NCI-H1048 (cell line): ENCODE measurements at regions not wholly inside any gene's neighbourhood (a gene's known extent, or its start where the extent isn't known, plus 50 kb on each side); places are given as distances from the start of the nearest gene placed in this dataset.
"Not testable (repeated sequence)": the region's sequence is repeated elsewhere in the genome, so short reads cannot be mapped to it uniquely, and the experiment has no call there.

ENCODE experiments used
- DNase-seq: peaks from one replicate; lab custom pipeline; 2025; lab: John Stamatoyannopoulos, UW

- no peak for DNase-seq
These were observed 50.9 kb downstream of the ANXA2R start for GRCh38 chr5:42989190-42989589.

- no peak for DNase-seq
These were observed 51.6 kb downstream of the ANXA2R start for GRCh38 chr5:42988568-42988967.

- no peak for DNase-seq
These were observed 54.7 kb downstream of the ANXA2R start for GRCh38 chr5:42985129-42986037.

GRCh38 chr5:42984307-42984706 is 55.8 kb downstream of the ANXA2R start:
- DNase-seq: no peak

- DNase-seq: no peak
These were observed 58.0 kb downstream of the ANXA2R start for GRCh38 chr5:42982107-42982622.

- not testable (repeated sequence) for DNase-seq
These were observed 58.6 kb downstream of the ANXA2R start for GRCh38 chr5:42981417-42982106.

GRCh38 chr5:42981015-42981414 is 59.1 kb downstream of the ANXA2R start:
- DNase-seq: not testable (repeated sequence)

GRCh38 chr5:42980391-42980790 is 59.7 kb downstream of the ANXA2R start:
- not testable (repeated sequence) for DNase-seq

GRCh38 chr5:42979242-42979641 is 60.9 kb downstream of the ANXA2R start:
- DNase-seq: not testable (repeated sequence)

- DNase-seq: no peak
These were observed 65.6 kb downstream of the ANXA2R start for GRCh38 chr5:42974536-42974935.

- DNase-seq: no peak
These were observed 69.2 kb downstream of the ANXA2R start for GRCh38 chr5:42970636-42971559.

- no peak for DNase-seq
These were observed 74.2 kb downstream of the ANXA2R start for GRCh38 chr5:42965934-42966333.

- DNase-seq: no peak
These were observed 76.7 kb downstream of the ANXA2R start for GRCh38 chr5:42963412-42963811.

GRCh38 chr5:42962124-42962523 is 78.0 kb downstream of the ANXA2R start:
- DNase-seq: no peak

GRCh38 chr5:42960506-42960905 is 79.6 kb downstream of the ANXA2R start:
- DNase-seq: no peak

- no peak for DNase-seq
These were observed 83.6 kb downstream of the ANXA2R start for GRCh38 chr5:42956551-42956950.

GRCh38 chr5:42953041-42953440 is 87.1 kb downstream of the ANXA2R start:
- DNase-seq: no peak

GRCh38 chr5:42952578-42952974 is 87.5 kb downstream of the ANXA2R start:
- no peak for DNase-seq

- DNase-seq: no peak
These were observed 88.8 kb downstream of the ANXA2R start for GRCh38 chr5:42951293-42951840.

- DNase-seq: no peak
These were observed 89.4 kb downstream of the ANXA2R start for GRCh38 chr5:42950456-42951292.

- DNase-seq: no peak
These were observed 90.0 kb downstream of the ANXA2R start for GRCh38 chr5:42950116-42950455.
